SK-N-SH treated with all-trans-retinoic acid at 6 μM for 48 hours (cell line): ENCODE measurements at regions not wholly inside any gene's neighbourhood (a gene's known extent, or its start where the extent isn't known, plus 50 kb on each side); places are given as distances from the start of the nearest gene placed in this dataset.

Experiments
- ARNTL ChIP-seq: fragments of 450-650 bp; formaldehyde crosslinking; IDR thresholded peaks from 2 replicates; pipeline ENCODE4 v1.5.0; 2020; ENCODE audit warnings: low read depth, mild to moderate bottlenecking, moderate library complexity, borderline replicate concordance
- CSDC2 ChIP-seq: fragments of 250-450 bp; sonication (Bioruptor Pico); IDR thresholded peaks from 2 replicates; pipeline ENCODE4 v1.5.0; 2020; ENCODE audit warnings: mild to moderate bottlenecking, moderate library complexity
- ESRRG ChIP-seq: fragments of 250-450 bp; sonication (Bioruptor Pico); IDR thresholded peaks from 2 replicates; pipeline ENCODE4 v1.6.1; 2021; ENCODE audit warnings: mild to moderate bottlenecking
- OSR1 ChIP-seq: fragments of 250-450 bp; sonication (Bioruptor Pico); IDR thresholded peaks from 2 replicates; pipeline ENCODE4 v1.8.0; 2022; ENCODE audit warnings: moderate library complexity, mild to moderate bottlenecking, inconsistent platforms
- SNAI2 ChIP-seq: fragments of 250-450 bp; sonication (Bioruptor Pico); IDR thresholded peaks from 2 replicates; pipeline ENCODE4 v1.5.0; 2020; ENCODE audit warnings: mild to moderate bottlenecking, moderate library complexity
- ZFP3 ChIP-seq: fragments of 250-450 bp; sonication (Bioruptor Pico); IDR thresholded peaks from 2 replicates; pipeline ENCODE4 v1.5.0; 2020; ENCODE audit warnings: mild to moderate bottlenecking, moderate library complexity
- ZNF565 ChIP-seq: fragments of 450-650 bp; formaldehyde crosslinking; conservative IDR thresholded peaks from 2 replicates; pipeline ENCODE4 v1.5.0; 2020; ENCODE audit warnings: low read depth, mild to moderate bottlenecking, moderate library complexity
- ZNF70 ChIP-seq: fragments of 450-650 bp; formaldehyde crosslinking; IDR thresholded peaks from 2 replicates; pipeline ENCODE4 v1.5.0; 2020; ENCODE audit warnings: mild to moderate bottlenecking, moderate library complexity
- TF ChIP-seq, protein P1 (sequence below): fragments of 250-450 bp; sonication (Bioruptor Pico); IDR thresholded peaks from 2 replicates; pipeline ENCODE4 v1.8.0; 2021; ENCODE audit warnings: low read depth, mild to moderate bottlenecking, moderate library complexity, borderline replicate concordance

DNA sequence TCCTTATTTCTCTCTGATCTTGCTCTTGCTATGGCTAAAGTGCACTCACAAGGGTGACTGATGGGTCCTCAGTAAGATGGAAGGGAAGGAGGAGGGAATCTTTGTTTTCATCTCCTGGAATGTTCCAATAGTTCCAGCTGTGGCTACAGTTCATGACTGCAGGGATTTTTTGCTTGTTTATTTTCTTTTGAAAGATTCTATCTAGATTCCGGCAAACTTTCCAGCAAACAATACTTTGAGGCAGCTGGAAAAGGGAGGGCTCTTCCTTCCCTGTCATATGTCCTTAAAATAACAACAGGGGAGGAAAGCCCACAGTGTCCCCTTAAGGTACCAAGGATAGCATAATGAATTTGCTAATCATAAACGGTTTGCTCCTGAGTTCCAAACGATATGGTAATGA, 111.3 kb upstream of the SLC14A2 start:
- TF ChIP-seq ZNF70 (CRISPR knock-in tag): no peak
- TF ChIP-seq ESRRG (CRISPR knock-in tag): no peak
- no peak for TF ChIP-seq SNAI2
- TF ChIP-seq, protein P1, sequence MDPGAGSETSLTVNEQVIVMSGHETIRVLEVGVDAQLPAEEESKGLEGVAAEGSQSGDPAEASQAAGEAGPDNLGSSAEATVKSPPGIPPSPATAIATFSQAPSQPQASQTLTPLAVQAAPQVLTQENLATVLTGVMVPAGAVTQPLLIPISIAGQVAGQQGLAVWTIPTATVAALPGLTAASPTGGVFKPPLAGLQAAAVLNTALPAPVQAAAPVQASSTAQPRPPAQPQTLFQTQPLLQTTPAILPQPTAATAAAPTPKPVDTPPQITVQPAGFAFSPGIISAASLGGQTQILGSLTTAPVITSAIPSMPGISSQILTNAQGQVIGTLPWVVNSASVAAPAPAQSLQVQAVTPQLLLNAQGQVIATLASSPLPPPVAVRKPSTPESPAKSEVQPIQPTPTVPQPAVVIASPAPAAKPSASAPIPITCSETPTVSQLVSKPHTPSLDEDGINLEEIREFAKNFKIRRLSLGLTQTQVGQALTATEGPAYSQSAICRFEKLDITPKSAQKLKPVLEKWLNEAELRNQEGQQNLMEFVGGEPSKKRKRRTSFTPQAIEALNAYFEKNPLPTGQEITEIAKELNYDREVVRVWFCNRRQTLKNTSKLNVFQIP: no peak
- TF ChIP-seq ZNF565 (CRISPR knock-in tag): no peak
- no peak for TF ChIP-seq ZFP3 (CRISPR knock-in tag)
- TF ChIP-seq ARNTL (CRISPR knock-in tag): no peak
- TF ChIP-seq OSR1: no peak
- no peak for TF ChIP-seq CSDC2 (CRISPR knock-in tag)
